Glomerular visceral epithelial cell (primary cell): ENCODE measurements at regions not wholly inside any gene's neighbourhood (a gene's known extent, or its start where the extent isn't known, plus 50 kb on each side); places are given as distances from the start of the nearest gene placed in this dataset.
"Not testable (repeated sequence)": the region's sequence is repeated elsewhere in the genome, so short reads cannot be mapped to it uniquely, and the experiment has no call there.

ENCODE experiments used
- DNase-seq: peaks from one replicate; pipeline ENCODE4 v3.0.0-alpha.2; 2016; ENCODE audit errors: extremely low spot score

GRCh38 chr6:140397106-140397505 is 1022.7 kb upstream of the CITED2 start:
- no peak for DNase-seq

- no peak for DNase-seq
Observed at GRCh38 chr6:140393665-140394540, 1019.5 kb upstream of the CITED2 start.

DNA sequence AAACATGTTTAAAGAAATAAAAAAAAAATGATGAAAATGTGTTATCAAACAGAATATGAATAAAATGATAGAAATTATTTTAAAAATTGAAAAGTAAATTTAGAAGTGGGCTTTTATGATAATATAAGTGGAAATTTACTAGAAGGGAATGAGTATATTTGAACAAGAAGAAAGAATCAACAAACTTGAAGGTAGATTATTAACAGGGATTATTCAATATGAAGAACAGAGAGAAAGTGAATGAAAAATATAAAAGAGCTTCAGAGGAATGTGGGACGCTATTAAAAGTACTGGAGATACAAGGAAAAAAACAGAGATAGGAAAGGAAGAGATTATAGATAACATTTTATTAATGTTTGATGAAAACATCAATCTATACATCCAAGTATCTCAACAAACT is 1014.4 kb upstream of the CITED2 start:
- no peak for DNase-seq

DNA sequence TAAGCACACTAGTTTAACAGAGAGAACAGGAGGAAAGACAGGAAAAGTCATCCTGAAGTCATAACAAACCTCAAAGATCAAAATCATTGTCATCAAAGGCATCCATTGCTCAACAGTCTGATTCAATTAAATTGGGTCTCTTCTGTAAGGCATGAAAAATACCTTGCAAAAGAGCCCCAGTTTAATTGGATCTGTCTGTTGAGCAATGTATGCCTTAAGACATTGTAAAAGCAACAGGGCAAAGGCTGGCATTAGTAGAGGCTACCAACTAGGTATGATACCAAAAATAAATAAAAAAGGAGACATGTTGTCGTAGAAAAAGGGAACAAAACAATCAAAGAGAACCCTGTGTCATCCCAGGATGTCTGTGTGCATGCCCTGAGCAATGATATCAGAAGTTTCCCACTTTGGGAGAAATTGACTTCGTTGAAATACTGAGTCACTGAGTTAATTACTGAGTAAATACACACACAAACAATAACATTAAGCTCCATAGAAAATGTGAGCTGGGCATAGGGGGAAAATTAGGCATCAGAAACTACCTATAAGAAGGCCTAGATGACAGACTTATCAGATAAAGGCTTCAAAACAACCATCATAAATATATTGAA is 1013.8 kb upstream of the CITED2 start:
- DNase-seq: no peak

DNA sequence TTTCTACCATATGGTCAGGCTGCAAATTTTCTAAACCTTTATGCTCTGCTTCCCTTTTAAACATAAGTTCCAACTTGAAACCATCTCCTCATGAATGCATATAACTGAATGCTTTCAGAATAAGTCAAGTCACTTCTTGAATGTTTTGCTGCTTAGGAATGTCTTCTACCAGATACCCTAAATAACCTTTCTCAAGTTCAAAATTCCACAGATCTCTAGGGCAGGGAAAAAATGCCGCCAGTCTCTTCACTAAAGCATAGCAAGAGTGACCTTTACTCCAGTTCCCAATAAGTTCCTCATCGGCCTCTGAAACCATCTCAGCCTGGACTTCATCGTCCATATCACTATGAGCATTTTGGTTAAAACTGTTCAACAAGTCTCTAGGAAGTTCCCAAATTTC is 1011.2 kb upstream of the CITED2 start:
- no peak for DNase-seq

GRCh38 chr6:140382355-140382754 is 1007.9 kb upstream of the CITED2 start:
- DNase-seq: no peak

DNA sequence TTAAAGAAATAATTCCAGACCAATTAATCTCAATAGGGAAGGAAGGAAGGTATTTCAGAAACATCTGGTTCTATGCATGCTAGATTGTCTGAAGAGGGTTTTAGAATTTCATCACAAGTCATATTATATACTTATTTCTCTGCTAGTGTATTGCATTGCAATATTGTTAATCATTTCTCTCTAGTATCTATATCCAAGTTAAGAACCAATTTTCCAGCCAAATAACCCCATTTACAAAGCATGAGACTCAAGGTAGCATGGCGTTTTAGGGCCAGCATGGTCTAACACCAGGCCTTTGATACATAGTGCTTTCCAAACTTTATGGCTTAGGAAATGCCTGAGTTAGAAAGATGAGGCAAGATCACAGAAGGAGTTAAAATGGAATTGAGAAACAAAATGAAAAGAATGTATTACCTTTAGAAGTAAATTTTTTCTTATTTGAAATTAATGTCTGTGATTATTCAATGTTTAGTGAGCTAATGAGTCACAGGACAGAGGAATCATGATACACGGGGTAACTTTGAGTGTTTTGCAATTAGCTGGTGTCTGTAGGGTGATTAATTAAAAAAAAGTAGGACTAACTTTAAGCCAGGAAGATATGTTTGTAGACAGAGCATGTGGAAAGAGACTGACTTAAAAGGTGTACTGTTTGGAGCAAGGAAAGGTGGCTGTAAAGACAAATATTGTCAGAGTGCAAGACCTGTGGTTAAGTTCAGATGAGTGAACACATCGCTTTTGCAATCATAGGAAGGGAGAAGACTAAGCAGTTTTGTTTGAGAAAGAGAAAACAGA is 1006.2 kb upstream of the CITED2 start:
- DNase-seq: no peak

- DNase-seq: no peak
Observed at GRCh38 chr6:140379919-140380318, 1005.5 kb upstream of the CITED2 start.

DNA sequence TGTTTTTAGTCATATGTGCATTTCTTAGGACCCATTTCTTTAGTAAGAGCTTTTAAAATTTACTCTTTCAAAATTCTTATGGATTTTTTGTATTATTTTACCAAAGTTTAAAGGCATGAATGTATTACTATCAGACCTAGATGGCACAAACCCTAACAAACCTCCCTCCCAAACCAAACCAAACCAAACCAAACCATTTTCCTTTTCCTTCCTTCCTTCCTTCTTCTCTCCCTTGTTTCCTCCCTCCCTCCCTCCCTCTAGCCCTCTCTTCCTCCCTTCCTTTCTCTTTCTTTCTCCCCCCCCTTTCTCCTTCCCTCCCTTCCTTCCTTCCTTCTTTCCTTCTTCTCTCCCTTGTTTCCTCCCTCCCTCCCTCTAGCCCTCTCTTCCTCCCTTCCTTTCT is 1001.8 kb upstream of the CITED2 start:
- no peak for DNase-seq

- DNase-seq: not testable (repeated sequence)
Observed at GRCh38 chr6:140373728-140374127, 999.3 kb upstream of the CITED2 start.

- no peak for DNase-seq
Observed at GRCh38 chr6:140372064-140372463, 997.6 kb upstream of the CITED2 start.

- DNase-seq: no peak
Observed at GRCh38 chr6:140370976-140371870, 996.8 kb upstream of the CITED2 start.

GRCh38 chr6:140370441-140370840 is 996.0 kb upstream of the CITED2 start:
- no peak for DNase-seq

DNA sequence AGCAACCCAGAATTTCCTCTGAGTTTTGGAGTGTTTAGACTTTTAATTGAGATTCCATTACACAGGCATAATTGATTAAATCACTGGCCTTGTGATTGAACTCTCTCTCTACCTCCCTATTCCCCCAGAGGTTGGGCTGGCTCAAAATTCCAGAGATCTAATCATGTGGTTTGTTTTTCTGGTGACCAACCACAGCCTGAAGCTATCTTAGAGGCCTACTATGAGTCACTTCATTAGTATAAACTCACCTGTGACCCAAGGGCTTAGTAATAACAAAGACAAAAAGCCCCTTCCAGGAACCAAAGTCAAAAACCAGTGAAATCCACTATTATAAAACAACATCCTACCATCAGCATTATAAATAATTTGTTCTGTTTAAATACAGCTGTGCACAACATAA is 992.5 kb upstream of the CITED2 start:
- DNase-seq: peak; percentile 69

DNA sequence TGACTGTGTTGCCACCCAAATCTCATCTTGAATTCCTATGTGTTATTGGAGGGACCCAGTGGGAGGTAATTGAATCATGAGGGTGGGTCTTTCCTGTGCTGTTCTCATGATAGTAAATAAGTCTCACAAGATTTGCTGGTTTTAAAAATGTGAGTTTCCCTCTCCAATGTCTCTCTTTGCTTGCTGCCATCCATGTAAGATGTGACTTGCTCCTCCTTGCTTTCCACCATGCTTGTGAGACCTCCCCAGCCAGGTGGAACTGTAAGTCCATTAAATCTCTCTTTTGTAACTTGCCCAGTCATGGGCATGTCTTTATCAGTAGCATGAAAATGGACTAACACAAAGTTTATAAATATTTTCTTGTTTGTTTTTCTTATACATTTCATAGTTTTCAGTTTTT is 990.5 kb upstream of the CITED2 start:
- DNase-seq: no peak

- no peak for DNase-seq
Observed at GRCh38 chr6:140360651-140361050, 986.2 kb upstream of the CITED2 start.

DNA sequence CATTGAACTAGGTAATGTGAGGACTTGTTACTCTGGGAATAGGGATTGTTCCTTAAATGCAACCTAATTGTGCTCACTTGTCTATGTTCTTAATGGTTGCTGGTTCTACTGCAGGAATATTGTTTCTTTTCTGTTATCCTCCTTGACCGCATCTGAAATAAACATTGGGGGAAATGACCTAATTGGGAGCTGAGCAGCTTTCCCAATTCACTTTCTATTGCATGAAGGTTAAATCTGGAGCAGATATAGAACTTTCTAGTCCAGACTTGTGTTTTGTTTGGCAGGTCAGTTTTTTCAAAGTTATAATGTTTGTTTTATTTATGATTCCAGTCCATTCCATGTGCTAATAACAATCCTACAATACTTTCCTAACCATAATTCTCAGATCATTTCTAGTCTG is 981.0 kb upstream of the CITED2 start:
- DNase-seq: no peak

GRCh38 chr6:140354296-140354695 is 979.8 kb upstream of the CITED2 start:
- DNase-seq: no peak

GRCh38 chr6:140353536-140353935 is 979.1 kb upstream of the CITED2 start:
- no peak for DNase-seq

- no peak for DNase-seq
Observed at GRCh38 chr6:140346428-140346827, 972.0 kb upstream of the CITED2 start.

DNA sequence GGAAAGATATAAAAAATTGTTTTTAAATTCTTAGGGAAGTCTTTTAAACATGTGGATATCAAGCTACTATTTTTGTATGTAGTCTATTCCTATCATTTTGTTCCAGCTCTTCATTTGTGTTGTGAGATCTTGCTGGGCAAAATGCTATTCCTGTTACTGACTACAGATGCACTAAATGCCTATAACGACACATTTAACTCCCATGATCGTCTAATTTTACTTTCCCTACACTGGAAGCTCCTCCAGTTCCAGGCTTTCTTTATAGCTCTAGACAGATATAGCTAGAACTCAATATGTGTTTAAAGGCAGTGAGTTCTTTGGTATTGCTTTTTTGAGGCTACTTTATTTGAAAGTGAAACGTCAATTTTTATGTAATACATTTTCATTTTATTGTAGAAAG is 971.5 kb upstream of the CITED2 start:
- DNase-seq: no peak
